HS-5 (cell line): ENCODE measurements at regions not wholly inside any gene's neighbourhood (a gene's known extent, or its start where the extent isn't known, plus 50 kb on each side); places are given as distances from the start of the nearest gene placed in this dataset.

Experiments
- DNase-seq: peaks from one replicate; pipeline ENCODE4 v3.0.0-alpha.2; 2012; ENCODE audit warnings: low read depth

GRCh38 chr7:42492920-42493319 is 255.9 kb upstream of the GLI3 start:
- no peak for DNase-seq

DNA sequence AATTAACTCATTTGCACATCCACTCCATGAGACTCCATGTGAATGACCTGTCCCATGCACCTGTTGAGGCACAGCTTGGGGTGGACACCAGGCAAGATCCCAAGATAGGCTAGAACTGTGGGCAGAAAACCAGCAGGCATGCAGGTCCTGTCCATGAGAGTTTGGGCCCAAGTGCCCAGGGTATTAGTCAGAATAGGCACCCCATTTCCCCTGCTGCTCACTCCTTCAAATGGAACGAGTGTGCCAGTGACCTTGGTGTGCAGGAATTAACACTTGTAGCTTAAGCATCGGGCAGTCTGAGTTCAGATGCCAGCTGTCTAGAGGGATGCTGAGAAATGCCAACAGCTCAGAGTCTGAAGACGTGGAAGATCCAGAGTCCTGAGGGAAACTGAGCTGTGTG is 254.1 kb upstream of the GLI3 start:
- DNase-seq: no peak

DNA sequence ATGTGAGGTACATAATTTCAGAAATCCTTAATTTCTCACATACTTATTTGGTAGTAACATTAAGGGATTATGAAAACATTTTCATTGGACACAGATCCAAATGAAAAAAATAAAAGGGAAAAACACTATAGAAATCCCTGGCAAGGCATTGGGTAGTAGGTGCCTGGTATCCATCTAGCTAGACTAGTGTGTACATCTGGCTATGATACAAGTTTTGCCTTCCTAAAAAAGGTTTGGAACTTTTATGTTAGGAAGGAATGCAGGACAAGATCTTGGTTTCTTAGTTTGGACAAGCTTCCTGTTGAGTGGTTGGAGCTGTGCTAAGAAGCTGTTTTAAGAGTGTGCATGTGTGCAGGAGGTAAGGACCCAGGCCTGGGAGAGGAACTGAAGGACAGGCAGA is 252.3 kb upstream of the GLI3 start:
- no peak for DNase-seq

DNA sequence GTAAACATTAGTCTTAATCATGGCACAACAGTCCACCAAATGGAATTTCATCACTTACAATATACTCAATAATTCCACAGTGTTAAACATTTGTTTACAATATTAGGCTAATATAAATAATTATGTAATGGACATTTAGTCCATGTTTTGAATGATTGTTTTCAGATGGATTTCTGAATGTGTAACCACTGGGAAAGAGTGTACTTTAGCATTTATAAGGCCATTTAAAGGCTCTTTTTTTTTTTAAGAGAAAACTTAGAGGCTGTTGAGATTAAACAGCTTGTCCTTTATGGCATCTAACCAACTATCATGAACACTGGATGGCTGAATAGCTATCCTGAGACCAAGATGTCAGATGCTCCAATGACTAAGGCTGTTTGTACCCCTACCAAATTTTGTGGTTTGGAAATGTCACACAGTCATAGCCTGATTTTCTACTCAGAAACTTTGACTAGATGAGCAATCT is 248.3 kb upstream of the GLI3 start:
- DNase-seq: no peak

- no peak for DNase-seq
Measured at GRCh38 chr7:42483886-42484285, 246.9 kb upstream of the GLI3 start.

DNA sequence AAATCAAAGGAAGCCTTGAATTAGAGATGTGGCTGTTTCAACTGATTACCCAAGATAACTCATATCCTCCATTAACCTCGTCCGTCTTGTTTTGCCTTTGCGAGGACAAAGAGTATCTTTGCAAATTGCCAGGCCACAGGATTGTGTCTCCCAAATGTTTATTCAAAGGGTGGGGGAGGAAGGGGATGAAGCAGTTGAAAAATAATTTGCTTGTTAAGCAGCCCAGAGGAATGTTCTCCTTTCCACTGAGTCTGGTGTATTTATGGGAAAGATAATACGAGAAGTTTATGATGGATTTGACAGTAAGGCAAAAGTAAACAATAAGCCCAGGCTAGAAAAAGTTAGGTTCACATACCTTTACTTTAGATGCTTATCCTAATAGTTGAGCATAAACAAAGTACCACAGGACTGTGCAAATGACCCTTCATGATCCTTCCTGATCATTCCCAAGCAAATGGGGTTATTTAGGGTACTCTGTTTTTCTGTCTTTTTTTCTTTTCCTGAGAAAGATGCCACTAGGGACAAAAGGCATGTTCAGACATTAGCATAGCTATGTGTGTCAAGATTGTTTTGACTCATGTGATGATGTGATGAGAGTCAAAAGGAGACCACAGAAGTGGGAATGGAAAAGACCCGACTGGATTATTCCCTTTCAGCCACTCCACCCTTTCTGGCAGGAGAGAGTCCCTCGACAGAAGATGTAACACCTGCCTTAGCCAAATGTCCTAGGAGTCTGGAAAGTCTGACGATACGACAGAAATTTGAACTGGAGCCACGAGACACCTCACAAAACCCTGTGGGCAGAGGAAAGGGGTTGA is 243.0 kb upstream of the GLI3 start:
- DNase-seq: no peak

DNA sequence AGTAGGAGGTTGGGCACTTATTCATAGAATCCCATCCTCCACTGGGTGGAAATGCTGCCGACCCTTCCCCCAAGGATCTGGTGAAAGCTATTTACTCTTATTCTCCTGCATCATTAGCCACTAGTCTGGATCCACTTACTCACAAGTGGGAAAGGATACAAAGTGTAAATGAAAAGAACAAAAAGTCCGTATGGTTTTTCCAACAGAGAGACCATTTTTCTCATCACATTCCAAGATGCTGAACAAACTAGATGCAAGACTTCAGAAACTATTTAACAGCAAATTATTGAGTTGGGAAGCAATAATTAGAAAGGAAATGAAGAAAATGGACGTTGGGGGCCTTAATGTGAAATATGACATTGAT is 242.4 kb upstream of the GLI3 start:
- no peak for DNase-seq

GRCh38 chr7:42478717-42479116 is 241.7 kb upstream of the GLI3 start:
- no peak for DNase-seq

GRCh38 chr7:42476255-42476654 is 239.2 kb upstream of the GLI3 start:
- DNase-seq: no peak

- no peak for DNase-seq
Measured at GRCh38 chr7:42475082-42475481, 238.1 kb upstream of the GLI3 start.

- no peak for DNase-seq
Measured at GRCh38 chr7:42473099-42473498, 236.1 kb upstream of the GLI3 start.

DNA sequence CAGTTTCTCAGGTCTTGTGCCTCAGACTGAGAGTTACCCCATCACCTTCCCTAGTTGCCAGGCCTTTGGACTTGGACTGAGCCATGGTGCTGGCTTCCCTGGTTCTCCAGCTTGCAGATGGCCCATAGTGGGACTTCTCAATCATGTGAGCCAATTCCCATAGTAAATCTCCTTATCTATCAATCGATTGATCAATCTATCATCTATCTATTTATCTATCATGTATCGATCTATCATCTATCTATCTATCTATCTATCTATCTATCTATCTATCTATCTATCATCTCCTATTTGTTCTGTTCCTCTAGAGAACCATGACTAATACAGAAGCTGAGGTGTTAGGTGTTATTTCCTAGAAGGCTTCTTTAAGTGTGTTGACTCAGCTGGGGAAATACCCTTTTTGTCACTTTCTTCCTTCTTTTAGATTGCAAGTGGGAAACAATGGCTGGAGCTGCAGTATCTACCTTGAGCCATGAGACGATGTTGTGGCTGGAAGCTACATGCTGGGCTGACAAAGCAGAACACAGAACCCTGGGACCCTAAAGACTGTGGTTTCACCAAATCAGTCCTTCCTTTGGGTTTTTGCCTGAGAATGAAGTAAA is 234.7 kb upstream of the GLI3 start:
- DNase-seq: no peak

DNA sequence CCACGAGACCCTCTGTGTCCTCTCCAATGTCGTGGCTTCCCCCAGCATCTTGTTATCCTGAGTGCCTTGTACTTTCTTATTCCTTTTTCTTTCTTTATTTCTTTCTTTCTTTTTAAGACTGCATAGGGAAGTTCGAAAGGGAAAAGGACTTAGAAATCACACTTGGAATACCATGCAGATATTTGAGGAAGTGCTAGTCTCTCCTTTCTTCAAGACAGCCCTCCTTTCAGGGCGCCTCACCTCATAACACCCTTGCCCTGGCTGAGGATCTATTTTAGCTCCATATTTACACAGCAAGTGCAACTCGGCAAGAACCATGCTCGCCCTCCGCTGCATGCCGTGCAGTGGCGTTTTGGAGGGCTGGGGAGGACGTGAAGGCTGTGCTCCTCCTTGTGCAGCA is 232.3 kb upstream of the GLI3 start:
- DNase-seq: no peak

- DNase-seq: no peak
Measured at GRCh38 chr7:42468471-42468870, 231.5 kb upstream of the GLI3 start.

DNA sequence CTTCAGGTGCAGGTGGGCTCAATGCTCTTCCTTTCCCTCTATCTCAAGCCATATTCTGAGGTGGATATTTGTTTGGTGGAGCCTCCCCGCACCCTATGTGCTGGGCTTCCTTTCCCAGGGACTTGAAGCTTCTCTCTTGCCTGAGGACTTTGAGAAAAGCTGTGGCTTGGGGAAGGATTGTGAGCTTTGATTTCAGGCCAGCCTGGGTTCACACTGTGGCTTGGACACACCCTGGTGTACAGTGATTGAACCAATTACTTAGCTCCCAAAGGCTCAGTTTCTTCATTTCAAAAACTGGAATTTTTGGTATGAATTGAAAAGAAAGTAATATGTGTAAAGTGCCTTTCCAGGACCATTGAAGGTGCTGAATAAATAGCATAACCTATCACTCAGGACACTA is 224.5 kb upstream of the GLI3 start:
- DNase-seq: no peak

DNA sequence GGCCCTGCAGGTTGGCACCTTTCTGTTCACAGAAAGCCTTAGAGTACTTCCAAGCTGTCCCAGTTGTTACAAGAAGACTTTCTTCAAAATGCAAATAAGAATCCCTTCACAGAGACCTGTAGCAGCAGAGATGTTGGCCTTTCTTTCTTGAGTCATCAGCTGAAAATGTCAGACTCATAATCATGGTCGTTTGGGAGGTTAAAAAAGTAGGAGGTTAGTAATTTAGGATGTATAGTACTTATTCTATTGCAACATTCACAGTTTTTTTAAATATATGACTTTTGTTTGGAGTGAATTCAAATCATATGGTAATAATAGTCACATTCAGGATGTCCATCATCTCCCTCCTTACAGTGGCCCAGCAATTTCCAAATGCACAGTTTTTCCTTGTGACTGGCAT is 223.9 kb upstream of the GLI3 start:
- peak; percentile 58 for DNase-seq

DNA sequence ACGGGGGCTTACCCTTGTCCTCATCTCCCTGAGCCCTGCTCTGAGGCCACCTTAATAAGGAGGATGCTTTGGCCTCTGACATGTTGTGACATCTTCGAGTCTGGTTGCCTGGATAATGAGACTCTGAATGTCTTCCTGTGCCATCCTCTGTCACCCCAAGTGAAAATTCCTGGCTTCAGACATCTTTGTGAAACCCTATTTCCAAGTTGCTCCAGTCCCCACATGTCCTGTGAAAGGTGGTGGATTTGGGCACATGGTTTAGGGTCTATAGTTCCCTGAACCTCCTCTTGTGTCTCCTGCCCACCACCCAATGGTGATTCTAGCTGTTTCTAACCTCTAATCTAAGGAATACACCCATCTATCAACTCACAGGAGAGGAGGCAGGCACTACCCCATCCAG is 223.1 kb upstream of the GLI3 start:
- DNase-seq: no peak

DNA sequence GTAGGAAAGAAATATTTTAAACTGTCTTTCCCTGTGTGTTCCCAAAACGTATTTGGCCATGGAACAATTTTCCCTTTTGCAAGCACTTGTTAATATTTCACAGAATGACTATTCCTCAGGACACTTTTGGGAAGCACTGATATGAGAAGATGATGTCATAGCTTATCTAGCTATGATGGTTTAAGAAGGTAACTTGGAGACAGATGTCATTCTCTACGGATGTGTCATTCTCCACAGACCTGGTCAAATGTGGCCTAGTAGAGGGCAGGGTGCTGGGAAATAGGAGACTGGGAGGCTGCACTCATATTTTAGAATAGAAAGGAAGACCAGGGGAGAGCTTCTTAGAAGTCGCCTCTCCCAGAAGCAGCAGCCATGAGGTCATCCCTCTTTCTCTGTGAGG is 220.7 kb upstream of the GLI3 start:
- peak; percentile 37 for DNase-seq

GRCh38 chr7:42456756-42457276 is 219.8 kb upstream of the GLI3 start:
- no peak for DNase-seq

DNA sequence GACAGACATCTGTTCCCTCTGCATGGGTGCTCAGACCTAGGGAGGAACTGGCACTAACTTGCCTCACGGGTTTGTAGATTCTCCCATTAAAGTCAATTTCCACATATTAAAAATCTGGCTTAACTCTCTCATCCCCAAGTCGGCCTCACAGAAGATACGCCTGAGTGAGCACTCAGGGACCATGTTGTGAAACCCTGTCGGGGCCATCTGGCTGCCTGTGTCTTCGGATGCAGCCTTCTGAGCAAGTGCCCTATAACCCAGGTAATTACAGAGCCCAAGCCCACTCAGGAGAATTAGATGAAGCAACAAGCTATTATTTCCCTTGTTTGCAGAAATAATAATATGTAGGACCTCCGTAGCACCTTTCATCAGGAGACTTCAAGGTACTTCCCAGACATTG is 219.3 kb upstream of the GLI3 start:
- DNase-seq: no peak

DNA sequence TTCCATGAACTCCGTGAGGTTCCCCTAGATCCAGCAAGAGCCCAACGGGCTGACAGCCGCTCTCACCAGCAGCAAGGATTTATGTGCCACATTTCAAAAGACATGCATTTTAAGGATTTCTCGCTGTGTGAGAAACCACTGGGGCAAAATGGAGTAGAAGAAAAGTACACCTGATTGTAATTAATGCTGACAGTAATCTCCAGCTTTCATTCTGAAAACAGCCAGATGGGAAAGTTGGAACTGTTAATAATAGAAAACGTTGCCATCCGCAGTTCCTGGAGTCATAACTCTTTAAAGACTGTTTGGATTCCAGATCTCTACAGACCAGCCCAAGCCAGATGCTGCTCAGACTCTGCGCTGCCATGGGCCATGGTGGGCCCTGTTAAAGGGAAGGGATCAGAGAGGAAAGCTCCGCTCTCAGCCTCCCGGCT is 216.9 kb upstream of the GLI3 start:
- no peak for DNase-seq

GRCh38 chr7:42452356-42452755 is 215.3 kb upstream of the GLI3 start:
- no peak for DNase-seq

DNA sequence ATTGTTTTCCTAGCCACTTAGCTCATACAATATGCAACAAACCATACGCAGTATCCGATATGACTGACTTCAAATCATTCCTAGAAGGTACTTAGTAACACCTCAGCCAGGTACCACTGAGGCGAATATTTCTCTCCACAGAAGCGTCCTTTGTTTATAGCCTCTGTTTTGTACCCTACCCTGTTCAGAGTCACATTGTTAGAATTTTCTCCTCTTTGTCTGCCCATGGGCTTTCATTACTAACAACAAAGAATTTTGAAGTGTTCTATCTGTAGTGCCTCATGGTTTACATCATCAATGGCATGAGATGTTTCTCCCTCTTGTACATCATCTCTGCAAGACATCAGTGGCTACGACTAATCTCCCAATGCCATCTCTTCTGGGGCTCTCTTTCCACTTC is 212.4 kb upstream of the GLI3 start:
- DNase-seq: no peak

DNA sequence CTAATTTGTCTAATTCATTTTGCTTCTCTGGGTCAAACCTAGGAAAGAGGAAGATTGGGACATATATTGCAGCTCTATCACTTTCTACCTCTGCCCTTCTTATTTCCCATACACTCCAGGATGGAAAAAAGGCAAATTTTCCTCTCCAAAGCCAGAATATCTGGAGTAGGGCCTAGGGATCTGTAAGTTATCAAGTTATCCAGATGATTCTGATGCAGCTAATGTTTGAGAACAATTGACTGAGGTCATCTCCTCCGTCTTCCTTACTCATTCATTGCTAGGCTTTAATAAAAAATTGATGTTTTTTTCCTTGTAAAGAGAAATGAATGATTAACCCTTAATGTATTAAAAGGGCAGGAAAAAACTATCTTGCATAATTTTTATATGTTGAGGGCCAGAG is 211.9 kb upstream of the GLI3 start:
- no peak for DNase-seq
